ENCODE measurements at regions not wholly inside any gene's neighbourhood (a gene's known extent, or its start where the extent isn't known, plus 50 kb on each side); places are given as distances from the start of the nearest gene placed in this dataset.

GRCh38 chr3:792630-793029 lies 300.2 kb upstream of the CNTN6 start:
- TF ChIP-seq ZNF781 (CRISPR knock-in tag; IDR thresholded peaks at IDR 0.05; ENCODE audit: borderline replicate concordance, not compliant biosample characterization), result no peak
- TF ChIP-seq ZNF343 (CRISPR knock-in tag; IDR thresholded peaks at IDR 0.05), result no peak
- TF ChIP-seq ZHX1 (CRISPR knock-in tag; IDR thresholded peaks at IDR 0.05; ENCODE audit: low read depth), result no peak
- TF ChIP-seq ZNF546 (CRISPR knock-in tag; conservative IDR thresholded peaks at IDR 0.05), result no peak
- TF ChIP-seq ZNF484 (CRISPR knock-in tag; IDR thresholded peaks at IDR 0.05; ENCODE audit: borderline replicate concordance, low read depth), result no peak
- TF ChIP-seq NFE2L2 (IDR thresholded peaks at IDR 0.05; ENCODE audit: low read length), result no peak
- no peak for TF ChIP-seq CBX2 (IDR thresholded peaks at IDR 0.05; ENCODE audit: low read depth, low read length)
- no peak for TF ChIP-seq CBX2 (CRISPR knock-in tag; IDR thresholded peaks at IDR 0.05; ENCODE audit: low read depth)
- TF ChIP-seq HNRNPK (IDR thresholded peaks at IDR 0.05; ENCODE audit: low read depth, low read length, poor library complexity, severe bottlenecking), result no peak
- TF ChIP-seq CREB1 (IDR thresholded peaks at IDR 0.05), result no peak
- TF ChIP-seq CREB1 (CRISPR knock-in tag; IDR thresholded peaks at IDR 0.05), result no peak
- no peak for TF ChIP-seq KMT2B (CRISPR knock-in tag; IDR thresholded peaks at IDR 0.05)
- no peak for TF ChIP-seq CHD4 (IDR thresholded peaks at IDR 0.05; ENCODE audit: borderline replicate concordance, low read length)
- TF ChIP-seq SMC3 (IDR thresholded peaks at IDR 0.05; ENCODE audit: low read length), result no peak
- TF ChIP-seq CENPT (CRISPR knock-in tag; IDR thresholded peaks at IDR 0.05; ENCODE audit: low read depth), result no peak
- no peak for TF ChIP-seq ZNF556 (CRISPR knock-in tag; IDR thresholded peaks at IDR 0.05; ENCODE audit: borderline replicate concordance)
- no peak for TF ChIP-seq ZBTB4 (CRISPR knock-in tag; IDR thresholded peaks at IDR 0.05; ENCODE audit: borderline replicate concordance)
- TF ChIP-seq SUZ12 (IDR thresholded peaks at IDR 0.05; ENCODE audit: low read depth, low read length), result no peak
- no peak for TF ChIP-seq SOX5 (CRISPR knock-in tag; IDR thresholded peaks at IDR 0.05; ENCODE audit: borderline replicate concordance)
- H3K4me2 ChIP-seq (ENCODE audit: low read depth, low read length), result no peak overlapping the region
- H3K9ac ChIP-seq (ENCODE audit: insufficient read depth, low read depth, low read length), result no peak overlapping the region
- no peak overlapping the region for H2AFZ ChIP-seq (ENCODE audit: low read length)
- H3K27me3 ChIP-seq (ENCODE audit: control insufficient read depth in 1 of 2, insufficient read depth in 2 of 2, low read length in 2 of 2), result no peaks in the 10 kb centered on the region
- intact Hi-C loops (cut with micrococcal nuclease; ENCODE audit: unreplicated experiment) (no loop called here), in situ Hi-C loops (cut with HindIII; ENCODE audit: extremely low pct_ligation_motif_present, low pct_unique_long_range_greater_than_20kb) (no loop called here)
- no peaks in the 10 kb centered on the region for H3K36me3 ChIP-seq (replicated peaks in 1 of 2; ENCODE audit: control insufficient read depth in 1 of 2, insufficient read depth in 2 of 2, low read length in 2 of 2)
- H3K27ac ChIP-seq (ENCODE audit: extremely low read length, insufficient read depth, low read length), result no peak overlapping the region
- ChIA-PET CTCF (ENCODE audit: low intra/inter-chr PET ratio, low total read pairs) (no interaction called here), POLR2A (no interaction called here)
- ATAC-seq (no peak), DNase-seq (ENCODE audit: low spot score) (no peak), FAIRE-seq (no peak)
- WGBS (ENCODE audit: low lambda C conversion rate), result 28% methylated on average over 4 of the region's 8 CpGs
- peaks cover 78% of the 10 kb centered on the region for H3K9me3 ChIP-seq (ENCODE audit: low read length)
- BruUV-seq (replicated peaks), result no TSS peak
- H3K4me1 ChIP-seq (ENCODE audit: insufficient read depth, low read length), result no peaks in the 10 kb centered on the region
- no peaks in the 10 kb centered on the region for H4K20me1 ChIP-seq (ENCODE audit: insufficient read depth, low read length)
- no peak overlapping the region for H3K4me3 ChIP-seq (replicated peaks in 1 of 3; ENCODE audit: insufficient read depth in 1 of 3, low read depth in 2 of 3, low read length in 3 of 3)
- H3K79me2 ChIP-seq (ENCODE audit: insufficient read depth, low read length), result no peaks in the 10 kb centered on the region

All from HepG2 (cell line).